ENCODE measurements at regions not wholly inside any gene's neighbourhood (a gene's known extent, or its start where the extent isn't known, plus 50 kb on each side); places are given as distances from the start of the nearest gene placed in this dataset.

DNA sequence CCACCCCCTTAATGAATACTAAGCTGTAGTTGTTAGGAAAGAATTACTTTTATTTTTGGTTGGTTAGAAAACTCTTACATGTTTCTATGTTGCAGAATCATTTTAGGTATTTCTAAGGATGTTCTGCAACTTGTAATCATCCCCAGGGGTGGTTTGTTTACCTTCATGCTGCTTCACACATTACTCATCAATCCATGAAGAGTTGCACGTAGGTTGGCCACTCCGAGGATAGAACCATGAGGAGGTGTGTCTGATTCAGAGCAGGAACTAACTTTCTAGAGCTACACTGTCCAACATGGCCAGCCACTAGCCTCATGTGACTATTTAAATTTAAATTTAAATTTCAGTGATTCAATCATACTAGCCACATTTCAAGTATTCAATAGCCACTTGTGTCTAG, 127.2 kb upstream of the FRMPD4 start:
- ATAC-seq, result peak; percentile 34 to 53; a peak in 2 of 6 replicates
- H3K9me3 ChIP-seq, result no peaks in the 10 kb centered on the region
- FAIRE-seq, result no peak
- peak in 1 of 2 experiments; percentile 36 for DNase-seq (ENCODE audit: low read depth in 1 of 2, low spot score in 1 of 2)
- 24% methylated on average over 2 of the region's 2 CpGs for WGBS (ENCODE audit: missing lambda C conversion rate)
- no peak overlapping the region for H3K4me2 ChIP-seq
- H3K27ac ChIP-seq, result no peak overlapping the region
- H3K4me3 ChIP-seq, result no peak overlapping the region
- peaks cover 24% of the 10 kb centered on the region for H3K4me1 ChIP-seq
- CTCF ChIA-PET, result no interaction called here
- no peak for TF ChIP-seq SREBF2 (IDR thresholded peaks at IDR 0.05)
- no peak for TF ChIP-seq KDM1A (IDR thresholded peaks at IDR 0.05; ENCODE audit: low read depth)
- no peak for TF ChIP-seq FOSL2 (IDR thresholded peaks at IDR 0.05)
- 0 out of 2 replicates have a peak, but pooled peaks have one; percentile 28 for TF ChIP-seq FOSL2 (CRISPR knock-in tag; IDR thresholded peaks at IDR 0.05)
- no peak for TF ChIP-seq JUNB (IDR thresholded peaks at IDR 0.05)
- TF ChIP-seq GATA3 (IDR thresholded peaks at IDR 0.05; ENCODE audit: borderline replicate concordance), result no peak
- no peak for TF ChIP-seq MAZ (IDR thresholded peaks at IDR 0.05; ENCODE audit: borderline replicate concordance, low read depth, low read length)
- TF ChIP-seq, protein P1, sequence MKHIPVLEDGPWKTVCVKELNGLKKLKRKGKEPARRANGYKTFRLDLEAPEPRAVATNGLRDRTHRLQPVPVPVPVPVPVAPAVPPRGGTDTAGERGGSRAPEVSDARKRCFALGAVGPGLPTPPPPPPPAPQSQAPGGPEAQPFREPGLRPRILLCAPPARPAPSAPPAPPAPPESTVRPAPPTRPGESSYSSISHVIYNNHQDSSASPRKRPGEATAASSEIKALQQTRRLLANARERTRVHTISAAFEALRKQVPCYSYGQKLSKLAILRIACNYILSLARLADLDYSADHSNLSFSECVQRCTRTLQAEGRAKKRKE (CRISPR knock-in tag; IDR thresholded peaks at IDR 0.05; ENCODE audit: low read depth), result no peak
- POLR2A ChIA-PET, result no interaction called here

DNA sequence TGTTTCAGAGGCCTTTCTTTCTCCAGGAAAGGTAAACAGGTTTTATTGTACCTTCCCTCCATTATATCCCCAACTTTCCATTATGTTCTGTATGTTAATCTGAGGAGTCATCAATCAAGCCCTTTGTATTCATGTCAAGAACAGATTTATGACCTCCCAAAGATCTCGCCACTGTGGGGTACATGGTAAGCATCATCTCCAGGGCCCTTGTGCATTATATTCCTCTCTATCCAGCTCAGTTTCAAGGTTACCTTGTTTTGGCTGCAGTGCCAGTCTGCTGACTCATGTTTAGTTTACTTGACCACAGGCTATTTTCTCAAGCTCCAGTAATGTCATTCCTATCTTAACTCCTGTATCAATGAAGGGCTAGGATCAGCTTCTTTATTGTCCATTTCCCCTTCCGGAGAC, 125.1 kb upstream of the FRMPD4 start:
- DNase-seq (ENCODE audit: low read depth in 1 of 2, low spot score in 1 of 2) (peak in 1 of 2 experiments; percentile 62), ATAC-seq (peak in 1 of 2 experiments; percentile 78; a peak in 3 of 6 replicates), FAIRE-seq (peak; percentile 95)
- Histone ChIP-seq H3K4me1 (peaks cover 16% of the 10 kb centered on the region), H3K4me3 (no peak overlapping the region), H3K4me2 (peak overlapping the region; percentile 22; the same call in 2 of the 3 replicates), H3K27ac (peak overlapping the region; percentile 42 to 61; a peak in 5 of 6 replicates), H3K9me3 (no peaks in the 10 kb centered on the region)
- ChIA-PET CTCF (no interaction called here), POLR2A (no interaction called here)
- no peak for TF ChIP-seq HOXB13 (CRISPR knock-in tag; IDR thresholded peaks at IDR 0.05; ENCODE audit: low read depth)
- no peak for TF ChIP-seq HEYL (CRISPR knock-in tag; IDR thresholded peaks at IDR 0.05)
- TF ChIP-seq GATA3 (IDR thresholded peaks at IDR 0.05; ENCODE audit: borderline replicate concordance), result 0 out of 2 replicates have a peak, but pooled peaks have one; percentile 17
- no peak for TF ChIP-seq JUN (IDR thresholded peaks at IDR 0.05)
- TF ChIP-seq, protein P2, sequence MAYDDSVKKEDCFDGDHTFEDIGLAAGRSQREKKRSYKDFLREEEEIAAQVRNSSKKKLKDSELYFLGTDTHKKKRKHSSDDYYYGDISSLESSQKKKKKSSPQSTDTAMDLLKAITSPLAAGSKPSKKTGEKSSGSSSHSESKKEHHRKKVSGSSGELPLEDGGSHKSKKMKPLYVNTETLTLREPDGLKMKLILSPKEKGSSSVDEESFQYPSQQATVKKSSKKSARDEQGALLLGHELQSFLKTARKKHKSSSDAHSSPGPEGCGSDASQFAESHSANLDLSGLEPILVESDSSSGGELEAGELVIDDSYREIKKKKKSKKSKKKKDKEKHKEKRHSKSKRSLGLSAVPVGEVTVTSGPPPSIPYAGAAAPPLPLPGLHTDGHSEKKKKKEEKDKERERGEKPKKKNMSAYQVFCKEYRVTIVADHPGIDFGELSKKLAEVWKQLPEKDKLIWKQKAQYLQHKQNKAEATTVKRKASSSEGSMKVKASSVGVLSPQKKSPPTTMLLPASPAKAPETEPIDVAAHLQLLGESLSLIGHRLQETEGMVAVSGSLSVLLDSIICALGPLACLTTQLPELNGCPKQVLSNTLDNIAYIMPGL (CRISPR knock-in tag; IDR thresholded peaks at IDR 0.05; ENCODE audit: borderline replicate concordance), result no peak
- TF ChIP-seq, protein P3, sequence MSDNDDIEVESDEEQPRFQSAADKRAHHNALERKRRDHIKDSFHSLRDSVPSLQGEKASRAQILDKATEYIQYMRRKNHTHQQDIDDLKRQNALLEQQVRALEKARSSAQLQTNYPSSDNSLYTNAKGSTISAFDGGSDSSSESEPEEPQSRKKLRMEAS (IDR thresholded peaks at IDR 0.05), result no peak
- peak; percentile 9; the same call in 1 of the 2 replicates for TF ChIP-seq FOSL2 (IDR thresholded peaks at IDR 0.05)
- peak; percentile 19; the same call in 1 of the 2 replicates for TF ChIP-seq FOSL2 (CRISPR knock-in tag; IDR thresholded peaks at IDR 0.05)
- no peak for TF ChIP-seq HOXA7 (CRISPR knock-in tag; IDR thresholded peaks at IDR 0.05)
- TF ChIP-seq SMC3 (IDR thresholded peaks at IDR 0.05), result no peak
- TF ChIP-seq ZNF302 (CRISPR knock-in tag; IDR thresholded peaks at IDR 0.05), result no peak
- TF ChIP-seq BHLHE40 (IDR thresholded peaks at IDR 0.05; ENCODE audit: low read depth, low read length), result no peak
- TF ChIP-seq EHMT2 (IDR thresholded peaks at IDR 0.05; ENCODE audit: low read depth), result no peak
- no peak for TF ChIP-seq HDAC2 (IDR thresholded peaks at IDR 0.05)
- 0 out of 5 replicates have a peak, but pooled peaks of 1 of the 2 experiments have one; percentile 15 for TF ChIP-seq EP300 (IDR thresholded peaks at IDR 0.05)
- peak; percentile 56 for TF ChIP-seq MAFK (IDR thresholded peaks at IDR 0.05; ENCODE audit: partially characterized antibody)
- WGBS (ENCODE audit: missing lambda C conversion rate), result 18% methylated on average over 2 of the region's 2 CpGs

DNA sequence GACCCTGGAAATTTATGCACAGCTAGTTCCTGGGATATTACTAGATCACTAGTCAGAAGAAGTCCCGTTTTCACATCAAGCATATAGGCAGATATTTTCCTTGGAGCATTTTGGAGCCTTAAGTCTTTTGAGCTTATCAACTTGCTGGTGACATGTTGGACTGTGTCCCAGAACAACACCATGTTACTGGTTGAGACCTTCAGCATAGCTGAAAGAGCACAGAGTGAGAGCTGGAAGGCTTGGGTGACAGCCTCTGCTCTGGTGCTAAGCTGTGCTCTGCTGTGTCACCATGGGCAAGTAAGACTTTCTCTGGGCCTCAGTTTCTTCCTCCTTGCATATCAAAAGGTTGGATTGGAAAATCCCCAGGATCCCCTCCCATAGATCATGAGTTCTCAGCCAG, 116.6 kb upstream of the FRMPD4 start:
- Histone ChIP-seq H3K9me3 (no peaks in the 10 kb centered on the region), H3K4me3 (no peak overlapping the region), H3K4me1 (no peaks in the 10 kb centered on the region), H3K27ac (no peak overlapping the region), H3K4me2 (no peak overlapping the region)
- ATAC-seq (no peak; a peak in 1 of 6 replicates), DNase-seq (ENCODE audit: low read depth in 1 of 2, low spot score in 1 of 2) (no peak), FAIRE-seq (no peak)
- no peak for TF ChIP-seq NPAS2 (CRISPR knock-in tag; IDR thresholded peaks at IDR 0.05; ENCODE audit: borderline replicate concordance)
- TF ChIP-seq ZFP36 (IDR thresholded peaks at IDR 0.05; ENCODE audit: borderline replicate concordance, partially characterized antibody), result no peak
- TF ChIP-seq EHMT2 (IDR thresholded peaks at IDR 0.05; ENCODE audit: low read depth), result no peak
- TF ChIP-seq POLR2A (IDR thresholded peaks at IDR 0.05; ENCODE audit: low read length), result no peak
- TF ChIP-seq MAZ (IDR thresholded peaks at IDR 0.05; ENCODE audit: borderline replicate concordance, low read depth, low read length), result no peak
- no peak for TF ChIP-seq FOSL2 (IDR thresholded peaks at IDR 0.05)
- no peak for TF ChIP-seq FOSL2 (CRISPR knock-in tag; IDR thresholded peaks at IDR 0.05)
- TF ChIP-seq, protein P4, sequence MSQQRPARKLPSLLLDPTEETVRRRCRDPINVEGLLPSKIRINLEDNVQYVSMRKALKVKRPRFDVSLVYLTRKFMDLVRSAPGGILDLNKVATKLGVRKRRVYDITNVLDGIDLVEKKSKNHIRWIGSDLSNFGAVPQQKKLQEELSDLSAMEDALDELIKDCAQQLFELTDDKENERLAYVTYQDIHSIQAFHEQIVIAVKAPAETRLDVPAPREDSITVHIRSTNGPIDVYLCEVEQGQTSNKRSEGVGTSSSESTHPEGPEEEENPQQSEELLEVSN (IDR thresholded peaks at IDR 0.05; ENCODE audit: borderline replicate concordance, low read depth), result no peak
- ChIA-PET POLR2A (no interaction called here), CTCF (no interaction called here)
- WGBS (ENCODE audit: missing lambda C conversion rate), result 50% methylated on average over 1 of the region's 1 CpG

Measured in A549 (cell line).